ENCODE measurements at regions not wholly inside any gene's neighbourhood (a gene's known extent, or its start where the extent isn't known, plus 50 kb on each side); places are given as distances from the start of the nearest gene placed in this dataset.

DNA sequence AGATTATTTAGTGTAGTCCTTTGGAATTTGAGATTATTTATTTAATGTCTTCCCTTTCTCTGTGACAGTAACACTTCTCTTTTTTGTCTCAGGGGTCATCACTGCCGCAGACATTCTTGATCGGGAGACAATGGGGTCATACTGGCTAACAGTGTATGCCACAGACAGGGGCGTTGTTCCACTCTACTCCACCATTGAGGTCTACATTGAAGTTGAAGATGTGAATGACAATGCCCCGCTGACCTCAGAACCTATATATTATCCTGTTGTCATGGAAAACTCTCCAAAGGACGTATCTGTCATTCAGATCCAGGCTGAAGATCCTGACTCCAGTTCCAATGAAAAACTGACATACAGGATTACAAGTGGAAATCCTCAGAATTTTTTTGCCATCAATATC is 299.9 kb downstream of the FAT3 start:
- no peak for DNase-seq
- H3K27me3 ChIP-seq (replicated peaks; ENCODE audit: insufficient read depth) = 0 out of 2 replicates have a peak, but pooled peaks cover under 1% of the 10 kb centered on the region
- no peak overlapping the region for H3K9ac ChIP-seq
- no peaks in the 10 kb centered on the region for H3F3A ChIP-seq (ENCODE audit: insufficient read depth)
- no peaks in the 10 kb centered on the region for H4K20me1 ChIP-seq (ENCODE audit: insufficient read depth)
- no peak overlapping the region for H3K27ac ChIP-seq
- H3K79me2 ChIP-seq (ENCODE audit: insufficient read depth) = no peaks in the 10 kb centered on the region
- H3K9me2 ChIP-seq (ENCODE audit: insufficient read depth) = no peaks in the 10 kb centered on the region
- no peak overlapping the region for H2AFZ ChIP-seq
- no peaks in the 10 kb centered on the region for H3K36me3 ChIP-seq (ENCODE audit: low read depth)
- no peaks in the 10 kb centered on the region for H3K9me3 ChIP-seq (ENCODE audit: low read depth)
- WGBS, 2 experiments (ENCODE audit: low coverage in 1 of 2, low lambda C conversion rate in 2 of 2, missing lambda C conversion rate in 2 of 2) = 49 to 57% methylated on average over 5 of the region's 5 CpGs
- in situ Hi-C loops (cut with MboI) = no loop called here
- H3K4me3 ChIP-seq = no peak overlapping the region
- H3K4me2 ChIP-seq (ENCODE audit: unreplicated experiment) = no peak overlapping the region
- TF ChIP-seq EZH2phosphoT487 (IDR thresholded peaks at IDR 0.05; ENCODE audit: insufficient read depth, low read depth) (no peak), EZH2 (IDR thresholded peaks at IDR 0.05; ENCODE audit: insufficient read depth, poor library complexity, severe bottlenecking) (no peak)
- no peaks in the 10 kb centered on the region for H3K4me1 ChIP-seq (ENCODE audit: insufficient read depth)

DNA sequence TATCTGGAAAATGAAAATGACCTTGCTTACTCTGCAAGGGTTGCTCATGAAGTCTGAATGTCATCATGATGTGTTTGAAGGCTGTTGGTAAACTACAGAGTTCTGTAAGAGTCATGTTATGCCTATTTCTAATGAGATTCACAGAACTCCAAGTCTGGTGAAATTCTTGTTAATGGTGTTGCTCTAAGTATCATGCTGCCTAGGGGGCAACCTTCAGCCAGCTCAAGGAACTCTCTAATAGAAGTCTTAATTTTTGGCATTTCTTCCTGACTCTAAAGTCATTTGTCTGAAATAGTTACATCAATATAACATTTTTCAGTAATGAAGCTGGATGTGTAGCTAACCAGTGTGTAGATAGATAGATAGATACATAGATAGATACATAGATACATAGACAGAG is 302.8 kb downstream of the FAT3 start:
- H3K36me3 ChIP-seq (ENCODE audit: low read depth) = no peaks in the 10 kb centered on the region
- TF ChIP-seq EZH2 (IDR thresholded peaks at IDR 0.05; ENCODE audit: insufficient read depth, poor library complexity, severe bottlenecking) (no peak), EZH2phosphoT487 (IDR thresholded peaks at IDR 0.05; ENCODE audit: insufficient read depth, low read depth) (no peak)
- H3K27me3 ChIP-seq (replicated peaks; ENCODE audit: insufficient read depth) = 0 out of 2 replicates have a peak, but pooled peaks cover 5% of the 10 kb centered on the region
- no peaks in the 10 kb centered on the region for H3K4me1 ChIP-seq (ENCODE audit: insufficient read depth)
- DNase-seq = peak; percentile 15
- peak overlapping the region; percentile 13; the same call in 1 of the 2 replicates for H3K4me3 ChIP-seq
- in situ Hi-C loops (cut with MboI) = no loop called here
- no peaks in the 10 kb centered on the region for H3K9me2 ChIP-seq (ENCODE audit: insufficient read depth)
- H3K9ac ChIP-seq = no peak overlapping the region
- H2AFZ ChIP-seq = no peak overlapping the region
- no peaks in the 10 kb centered on the region for H3K9me3 ChIP-seq (ENCODE audit: low read depth)
- no peak overlapping the region for H3K27ac ChIP-seq
- H3K4me2 ChIP-seq (ENCODE audit: unreplicated experiment) = no peak overlapping the region
- no peaks in the 10 kb centered on the region for H4K20me1 ChIP-seq (ENCODE audit: insufficient read depth)
- no peaks in the 10 kb centered on the region for H3F3A ChIP-seq (ENCODE audit: insufficient read depth)
- H3K79me2 ChIP-seq (ENCODE audit: insufficient read depth) = no peaks in the 10 kb centered on the region

DNA sequence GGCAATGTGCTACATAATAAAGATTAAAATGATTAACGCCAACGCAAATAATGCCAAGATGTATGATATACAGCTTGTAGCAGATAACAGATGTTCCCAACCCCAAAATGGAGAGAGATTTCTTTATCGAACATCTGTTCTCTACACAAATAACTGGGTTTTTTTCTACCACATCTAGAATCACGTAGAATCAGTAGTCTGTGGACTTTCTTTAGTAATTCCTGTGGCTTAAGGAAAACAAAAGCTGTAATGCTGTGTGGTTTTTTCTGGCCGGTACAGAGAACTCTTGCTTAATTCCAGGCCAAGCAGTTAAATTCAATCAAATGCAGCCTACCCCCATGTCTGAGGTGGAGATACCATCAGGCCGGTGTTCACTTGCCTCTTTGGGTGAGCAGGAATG is 303.4 kb downstream of the FAT3 start:
- no peaks in the 10 kb centered on the region for H3K9me2 ChIP-seq (ENCODE audit: insufficient read depth)
- peak; percentile 40 for DNase-seq
- no peak overlapping the region for H3K27ac ChIP-seq
- H3F3A ChIP-seq (ENCODE audit: insufficient read depth) = no peaks in the 10 kb centered on the region
- H3K36me3 ChIP-seq (ENCODE audit: low read depth) = no peaks in the 10 kb centered on the region
- peak overlapping the region; percentile 13 for H3K4me3 ChIP-seq
- no peaks in the 10 kb centered on the region for H3K79me2 ChIP-seq (ENCODE audit: insufficient read depth)
- TF ChIP-seq EZH2 (IDR thresholded peaks at IDR 0.05; ENCODE audit: insufficient read depth, poor library complexity, severe bottlenecking) = no peak
- no peak for TF ChIP-seq EZH2phosphoT487 (IDR thresholded peaks at IDR 0.05; ENCODE audit: insufficient read depth, low read depth)
- WGBS, 2 experiments (ENCODE audit: low coverage in 1 of 2, low lambda C conversion rate in 2 of 2, missing lambda C conversion rate in 2 of 2) = 4% methylated on average over 6 of the region's 6 CpGs
- no peaks in the 10 kb centered on the region for H3K9me3 ChIP-seq (ENCODE audit: low read depth)
- H2AFZ ChIP-seq = no peak overlapping the region
- 0 out of 2 replicates have a peak, but pooled peaks cover 5% of the 10 kb centered on the region for H3K27me3 ChIP-seq (replicated peaks; ENCODE audit: insufficient read depth)
- no peaks in the 10 kb centered on the region for H4K20me1 ChIP-seq (ENCODE audit: insufficient read depth)
- no peak overlapping the region for H3K4me2 ChIP-seq (ENCODE audit: unreplicated experiment)
- H3K9ac ChIP-seq = no peak overlapping the region
- no peaks in the 10 kb centered on the region for H3K4me1 ChIP-seq (ENCODE audit: insufficient read depth)
- in situ Hi-C loops (cut with MboI) = no loop called here

DNA sequence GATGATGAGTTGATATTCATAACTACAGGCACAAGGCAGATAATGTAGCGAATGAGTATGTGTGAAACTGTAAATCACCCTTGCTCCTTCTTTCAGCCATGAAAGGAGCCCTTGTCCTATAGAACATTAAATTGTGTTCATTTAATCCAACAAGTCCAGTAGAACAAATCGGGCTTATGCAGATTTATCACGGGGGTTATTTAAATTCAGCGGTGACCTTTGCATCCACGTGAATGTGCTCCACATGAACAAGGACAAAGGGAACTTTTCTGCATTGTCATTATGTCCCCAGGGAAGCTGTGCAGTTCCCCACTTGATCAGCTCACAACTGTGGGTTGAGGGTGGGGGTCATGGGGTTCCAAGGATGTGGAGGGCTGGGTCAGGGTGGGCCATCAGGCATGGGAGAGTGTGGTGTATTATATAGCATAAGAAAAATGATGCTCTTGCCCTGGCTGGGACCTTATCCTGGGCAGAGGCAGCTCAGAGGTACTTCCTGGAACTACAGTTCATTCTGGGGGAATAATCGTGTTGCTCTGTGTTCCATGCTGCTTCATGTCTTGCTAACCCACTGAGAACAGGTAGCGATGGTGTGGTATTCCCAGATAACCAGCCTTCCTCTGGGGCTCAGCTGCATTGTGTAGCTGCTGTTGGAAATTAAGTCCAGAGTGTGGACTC is 306.6 kb downstream of the FAT3 start:
- no peaks in the 10 kb centered on the region for H3K79me2 ChIP-seq (ENCODE audit: insufficient read depth)
- no peaks in the 10 kb centered on the region for H3K9me2 ChIP-seq (ENCODE audit: insufficient read depth)
- H3K36me3 ChIP-seq (ENCODE audit: low read depth) = no peaks in the 10 kb centered on the region
- WGBS, 2 experiments (ENCODE audit: low coverage in 1 of 2, low lambda C conversion rate in 2 of 2, missing lambda C conversion rate in 2 of 2) = 50 to 53% methylated on average over 7 of the region's 7 CpGs
- no peak overlapping the region for H3K9ac ChIP-seq
- TF ChIP-seq EZH2 (IDR thresholded peaks at IDR 0.05; ENCODE audit: insufficient read depth, poor library complexity, severe bottlenecking) (no peak), EZH2phosphoT487 (IDR thresholded peaks at IDR 0.05; ENCODE audit: insufficient read depth, low read depth) (no peak)
- H2AFZ ChIP-seq = no peak overlapping the region
- no peaks in the 10 kb centered on the region for H3F3A ChIP-seq (ENCODE audit: insufficient read depth)
- H3K9me3 ChIP-seq (ENCODE audit: low read depth) = no peaks in the 10 kb centered on the region
- in situ Hi-C loops (cut with MboI) = no loop called here
- DNase-seq = no peak
- no peaks in the 10 kb centered on the region for H3K4me1 ChIP-seq (ENCODE audit: insufficient read depth)
- no peak overlapping the region for H3K4me3 ChIP-seq
- no peak overlapping the region for H3K4me2 ChIP-seq (ENCODE audit: unreplicated experiment)
- no peaks in the 10 kb centered on the region for H4K20me1 ChIP-seq (ENCODE audit: insufficient read depth)
- no peak overlapping the region for H3K27ac ChIP-seq
- H3K27me3 ChIP-seq (replicated peaks; ENCODE audit: insufficient read depth) = 0 out of 2 replicates have a peak, but pooled peaks cover 5% of the 10 kb centered on the region

All from GM23248 (cell line).